HG02938 (cell line): ENCODE measurements at regions not wholly inside any gene's neighbourhood (a gene's known extent, or its start where the extent isn't known, plus 50 kb on each side); places are given as distances from the start of the nearest gene placed in this dataset.

Source experiments
- ATAC-seq: cut with Tn5 transposase; IDR thresholded peaks from one replicate; pipeline ENCODE4 v1.9.1; 2021; ENCODE audit warnings: mild to moderate bottlenecking, moderate library complexity; ENCODE audit not compliant: unreplicated experiment

DNA sequence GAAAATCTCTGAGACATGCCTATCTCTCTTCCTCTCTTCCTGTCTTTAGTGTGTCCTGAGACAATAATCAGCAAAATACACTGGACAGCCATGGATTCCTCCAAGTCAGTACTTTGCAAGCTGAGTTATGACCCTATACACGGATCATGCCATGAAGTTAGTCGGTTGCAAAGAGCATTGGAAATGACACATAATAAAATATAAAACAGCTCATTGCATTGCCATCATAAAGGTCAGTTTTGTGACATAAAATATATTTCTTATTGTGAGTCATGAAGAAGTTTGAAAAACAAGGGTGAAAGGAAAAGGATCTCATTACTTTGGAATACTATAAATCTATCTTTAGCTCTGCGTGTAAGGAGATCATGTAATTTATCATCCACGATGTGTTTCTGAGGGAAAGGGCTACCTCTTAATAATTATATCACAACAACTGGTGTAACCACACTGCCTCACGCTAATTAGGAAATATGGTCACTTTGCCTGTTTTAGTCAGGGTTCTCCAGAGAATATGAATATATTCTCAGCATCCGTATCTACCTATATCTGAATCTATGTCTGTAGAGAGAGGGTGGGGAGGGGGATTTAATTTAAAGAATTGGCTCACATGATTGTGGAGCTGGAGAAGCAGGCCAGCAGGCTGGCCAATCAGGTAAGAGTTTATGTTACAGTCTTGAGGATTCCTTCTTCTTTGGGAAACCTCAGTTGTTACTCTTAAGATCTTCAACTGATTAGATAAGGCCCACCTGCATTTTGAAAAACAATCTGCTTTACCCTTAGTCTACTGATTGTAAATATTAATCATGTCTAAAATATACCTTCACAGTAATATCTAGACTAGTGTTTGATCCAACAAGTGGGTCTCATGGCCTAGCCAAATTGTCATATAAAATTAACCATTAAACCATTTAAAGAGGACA is 198.8 kb downstream of the FAT3 start:
- no peak for ATAC-seq

DNA sequence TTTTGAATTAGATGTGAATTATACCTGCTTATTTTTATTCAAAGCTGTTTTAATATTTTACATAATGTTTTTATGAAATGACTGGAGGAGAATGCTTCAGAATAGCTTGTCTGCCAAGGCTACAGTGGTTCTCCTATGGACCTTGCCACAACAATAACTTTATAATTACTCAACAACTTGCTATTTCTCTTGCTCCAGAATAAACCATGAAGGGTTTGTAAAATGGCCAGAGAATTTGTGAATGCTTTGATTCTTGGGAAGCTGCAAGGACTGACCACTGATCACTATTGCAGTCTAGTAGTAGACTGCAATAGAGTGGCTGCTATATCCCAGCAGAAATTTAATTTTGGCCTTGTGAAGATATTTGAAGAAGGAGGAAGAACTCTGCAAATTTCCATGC is 199.7 kb downstream of the FAT3 start:
- ATAC-seq = no peak

DNA sequence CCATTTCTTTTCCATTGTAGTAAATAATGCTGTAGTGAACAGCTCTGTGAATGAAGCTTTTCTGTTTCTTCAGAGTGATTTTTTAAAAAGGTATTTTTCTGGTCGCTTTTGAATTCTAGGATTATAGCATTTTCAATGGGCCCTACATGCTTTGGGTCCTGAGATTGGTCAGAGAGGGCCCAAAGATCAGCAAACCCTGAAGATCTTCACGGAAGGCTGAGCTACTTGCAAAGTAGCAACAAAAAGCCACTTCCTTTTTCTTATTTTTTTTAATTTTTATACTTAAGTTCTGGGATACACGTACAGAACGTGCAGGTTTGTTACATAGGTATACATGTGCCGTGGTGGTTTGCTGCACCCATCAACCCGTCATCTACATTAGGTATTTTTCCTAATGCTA is 200.5 kb downstream of the FAT3 start:
- ATAC-seq = no peak

DNA sequence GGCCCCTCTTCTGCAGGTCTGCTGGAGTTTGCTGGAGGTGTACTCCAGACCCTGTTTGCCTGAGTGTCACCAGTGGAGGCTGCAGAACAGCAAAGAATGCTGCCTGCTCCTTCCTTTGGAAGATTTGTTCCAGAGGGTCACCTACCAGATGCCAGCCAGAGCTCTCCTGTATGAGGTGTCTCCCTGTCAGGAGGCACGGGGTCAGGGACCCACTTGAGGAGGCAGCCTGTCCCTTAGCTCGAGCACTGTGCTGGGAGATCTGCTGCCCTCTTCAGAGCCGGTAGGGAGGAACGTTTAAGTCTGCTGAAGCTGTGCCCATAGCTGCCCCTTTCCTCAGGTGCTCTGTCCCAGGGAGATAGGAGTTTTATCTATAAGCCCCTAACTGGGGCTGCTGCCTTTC is 207.9 kb downstream of the FAT3 start:
- no peak for ATAC-seq

DNA sequence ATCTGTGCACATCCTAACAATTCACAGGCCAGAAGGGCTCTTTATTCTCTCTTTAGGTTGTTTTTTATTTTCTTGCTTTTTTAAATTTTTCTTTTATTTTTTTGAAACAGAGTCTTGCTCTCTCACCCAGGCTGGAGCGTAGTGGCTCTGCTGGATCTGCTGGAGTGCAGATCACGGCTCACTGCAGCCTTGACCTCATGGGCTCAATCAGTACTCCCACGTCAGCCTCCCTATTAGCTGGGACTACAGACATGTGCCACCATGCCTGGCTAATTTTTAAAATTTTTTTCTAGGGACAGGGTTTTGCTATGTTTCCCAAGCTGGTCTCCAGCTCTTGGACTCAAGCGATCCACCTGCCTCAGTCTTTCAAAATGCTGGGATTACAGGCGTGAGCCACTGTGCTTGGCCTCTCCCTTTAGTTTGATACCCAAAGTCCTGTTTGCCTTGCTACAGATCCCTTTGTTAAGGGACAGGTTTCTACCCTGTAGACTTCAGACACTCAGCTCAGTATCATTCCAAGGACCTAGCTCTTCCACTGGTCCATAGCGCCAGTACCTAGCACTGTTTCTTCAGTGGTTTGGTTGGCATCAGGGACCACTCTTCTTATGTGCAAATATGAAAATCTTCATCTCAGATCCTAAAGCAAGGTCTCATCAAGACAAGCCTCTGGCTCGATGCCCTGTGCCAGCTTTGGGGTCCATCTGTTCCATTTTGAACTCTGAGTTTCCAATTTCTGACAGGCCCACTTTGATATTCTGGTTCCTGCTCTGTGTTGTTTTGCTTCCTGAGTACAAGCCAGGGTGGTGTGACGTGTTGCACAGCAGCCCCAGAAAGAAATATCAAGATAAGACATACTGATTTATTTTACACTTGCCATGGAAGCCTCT is 211.7 kb downstream of the FAT3 start:
- ATAC-seq = no peak

DNA sequence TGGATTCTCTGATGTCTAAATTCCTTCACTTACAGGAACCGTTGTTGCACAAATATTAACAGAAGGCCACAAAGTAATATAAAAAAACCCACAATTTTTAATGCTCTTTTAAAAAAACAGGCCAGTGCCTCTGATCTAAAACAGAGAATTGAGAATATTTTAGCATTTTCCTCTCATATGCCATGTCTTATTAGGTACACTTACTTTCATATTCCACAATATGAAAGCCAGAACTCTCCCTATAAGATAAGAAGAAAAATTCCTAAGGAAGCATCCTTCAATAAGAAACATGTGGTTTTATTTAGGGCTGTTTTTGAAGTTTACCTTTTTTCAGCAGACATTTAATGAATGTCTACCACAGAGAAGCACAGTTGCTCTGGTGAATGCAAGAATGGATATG is 214.5 kb downstream of the FAT3 start:
- ATAC-seq = no peak

DNA sequence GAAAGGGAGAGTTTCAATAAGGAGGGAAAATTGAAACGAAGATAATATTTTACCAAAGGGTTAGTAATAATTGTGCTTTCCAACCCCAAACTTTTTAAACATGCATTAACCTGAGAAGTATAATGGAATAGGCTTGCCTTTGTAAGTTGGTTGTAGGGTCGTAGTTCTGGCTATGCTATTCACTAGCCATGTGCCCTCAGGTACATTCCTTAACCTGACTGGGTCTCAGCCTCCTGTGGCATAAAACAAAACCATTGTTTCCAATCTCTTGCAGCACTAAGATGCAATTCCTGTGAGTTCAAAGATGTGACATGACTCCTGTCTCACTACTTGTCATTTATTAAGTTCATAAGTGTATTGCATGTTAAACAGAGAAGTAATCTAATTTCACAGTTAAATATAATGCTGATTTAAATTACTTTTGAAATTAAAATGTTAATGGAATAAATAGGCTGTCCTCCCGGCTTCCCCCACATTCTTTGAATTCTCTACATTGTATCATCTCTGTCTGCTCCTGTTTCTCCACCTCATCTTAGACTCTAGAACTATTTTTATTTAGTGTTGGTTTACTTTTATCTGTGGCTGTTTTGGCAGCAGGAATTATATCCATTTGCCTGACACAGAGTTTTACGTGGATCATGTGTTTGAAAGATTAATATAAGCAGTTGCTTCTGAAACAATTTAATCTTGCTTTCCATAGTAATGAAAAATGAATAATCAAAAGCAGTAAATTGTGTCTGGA is 216.3 kb downstream of the FAT3 start:
- ATAC-seq = no peak

DNA sequence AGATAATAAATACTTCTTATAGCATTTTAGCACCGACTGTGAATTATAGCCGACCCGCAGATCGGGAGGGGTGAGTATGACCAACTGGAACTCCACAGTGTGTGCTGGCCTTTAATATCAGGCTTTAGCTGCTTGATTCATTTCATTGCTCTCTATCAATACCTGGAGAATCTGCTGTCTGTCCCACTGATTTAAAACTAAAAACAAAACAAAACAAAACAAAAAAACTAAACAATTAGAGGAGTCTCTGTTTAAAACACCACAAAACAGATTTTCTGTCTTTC is 216.8 kb downstream of the FAT3 start:
- ATAC-seq = no peak

DNA sequence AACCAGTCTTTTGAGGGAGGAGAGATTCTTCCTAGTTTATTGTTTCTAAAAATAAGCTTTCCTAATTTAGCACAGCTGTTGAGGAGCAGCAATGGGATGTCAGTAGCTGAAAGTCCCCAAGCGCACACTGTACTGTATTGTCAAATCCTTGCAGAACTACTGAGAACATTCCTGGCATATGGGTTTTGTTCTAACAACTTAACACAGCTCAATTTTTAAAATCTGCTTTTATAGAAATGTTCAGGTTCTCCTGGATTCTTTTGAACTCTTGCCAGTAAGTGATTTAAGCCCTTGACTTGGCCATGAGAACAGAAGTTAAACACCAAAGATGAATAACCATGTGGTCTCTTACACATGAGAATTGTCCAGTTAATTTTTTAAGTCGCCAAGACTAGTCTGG is 218.6 kb downstream of the FAT3 start:
- no peak for ATAC-seq

DNA sequence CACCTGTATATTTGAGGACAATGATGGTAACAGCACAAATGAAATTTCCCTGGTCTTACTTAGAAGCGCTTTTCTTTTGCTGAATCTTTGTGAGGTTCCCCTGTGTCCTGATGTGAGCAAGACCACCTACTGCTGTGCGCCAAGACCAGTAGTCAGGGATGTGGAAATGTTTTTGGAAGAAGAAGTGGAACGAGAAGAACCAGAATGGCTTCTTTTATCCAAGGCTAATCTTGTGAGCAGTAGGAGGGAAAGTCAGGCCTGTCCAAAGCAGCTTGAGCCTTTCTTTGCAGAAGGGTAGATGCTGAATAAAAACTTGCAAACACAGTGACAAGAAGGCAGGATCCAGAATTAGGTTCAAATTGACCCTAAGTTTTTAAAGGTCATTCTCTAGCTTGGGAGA is 223.0 kb downstream of the FAT3 start:
- ATAC-seq = no peak

DNA sequence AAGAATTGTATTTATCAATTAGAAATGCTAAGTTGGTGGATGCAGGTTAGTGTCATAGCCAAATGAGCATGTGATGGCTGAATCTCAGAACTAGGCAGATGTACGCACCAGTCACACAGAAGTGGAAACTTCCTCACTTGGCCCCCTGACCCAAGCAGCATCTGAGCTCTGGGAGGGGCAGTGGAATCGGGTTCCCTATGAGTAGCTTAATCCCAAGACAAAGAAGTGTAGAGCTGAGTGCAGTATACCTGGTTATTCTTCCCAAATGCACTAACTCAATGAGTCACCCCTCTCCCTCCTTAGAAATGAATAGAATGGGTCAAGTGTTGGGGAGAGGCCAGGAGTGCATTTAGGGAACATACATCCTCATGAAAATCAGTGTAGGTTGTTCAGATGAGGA is 224.6 kb downstream of the FAT3 start:
- no peak for ATAC-seq

DNA sequence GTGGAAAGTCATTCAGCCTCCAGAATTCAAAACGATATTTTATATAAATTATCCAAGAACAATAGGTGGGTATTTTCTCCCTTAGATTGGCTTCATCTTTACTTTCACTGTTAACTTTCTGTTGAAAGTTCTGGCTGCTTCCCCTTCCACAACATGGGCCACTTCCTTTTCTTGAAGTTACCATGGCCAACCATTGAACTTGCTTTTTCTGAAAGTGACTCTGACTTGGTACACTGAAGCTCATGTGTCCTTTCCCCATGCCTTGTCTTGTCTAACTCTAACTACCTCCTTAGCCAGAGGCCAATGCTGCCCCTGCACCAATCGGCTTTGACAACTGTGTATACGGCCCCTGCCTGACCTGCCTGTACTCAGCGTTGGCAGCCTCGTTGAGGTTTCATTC is 225.2 kb downstream of the FAT3 start:
- no peak for ATAC-seq

DNA sequence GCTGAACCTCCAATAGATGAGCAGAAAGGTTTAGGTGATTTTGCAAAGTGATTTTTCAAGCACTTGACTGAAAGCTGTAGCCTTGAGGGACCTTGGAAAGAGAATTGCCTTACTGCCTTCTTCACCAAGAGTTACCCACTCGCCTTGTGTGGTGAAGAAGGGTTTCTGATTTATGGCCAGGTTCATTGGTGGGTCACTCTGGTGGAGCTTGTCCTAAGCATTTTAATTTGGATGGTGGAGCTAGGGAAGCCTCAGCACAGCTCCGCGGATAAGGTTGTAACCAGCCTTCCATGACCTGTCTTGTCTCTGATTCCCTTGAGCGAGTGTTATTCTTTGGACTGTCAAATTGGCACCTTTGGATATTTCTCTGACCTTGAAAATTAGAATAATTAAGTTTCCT is 226.4 kb downstream of the FAT3 start:
- ATAC-seq = no peak

DNA sequence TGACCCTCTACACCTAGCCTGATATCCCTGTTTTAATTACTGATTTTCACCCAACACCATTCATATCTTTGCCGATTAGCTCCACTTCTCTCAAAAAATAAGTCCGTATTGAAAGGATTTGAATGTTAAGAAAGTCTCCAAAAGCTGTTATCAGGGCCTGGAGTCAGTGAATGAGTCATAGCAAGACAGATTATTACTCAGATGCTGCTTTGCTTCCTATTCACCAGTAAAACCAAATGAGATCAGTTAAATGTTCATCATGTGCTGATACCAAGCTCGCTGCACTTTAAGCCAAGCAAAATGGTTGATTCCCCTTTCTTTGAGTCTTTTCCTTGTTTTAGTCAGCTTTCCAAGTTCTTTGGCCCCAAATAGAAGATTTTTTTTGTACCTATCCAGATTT is 228.4 kb downstream of the FAT3 start:
- no peak for ATAC-seq

DNA sequence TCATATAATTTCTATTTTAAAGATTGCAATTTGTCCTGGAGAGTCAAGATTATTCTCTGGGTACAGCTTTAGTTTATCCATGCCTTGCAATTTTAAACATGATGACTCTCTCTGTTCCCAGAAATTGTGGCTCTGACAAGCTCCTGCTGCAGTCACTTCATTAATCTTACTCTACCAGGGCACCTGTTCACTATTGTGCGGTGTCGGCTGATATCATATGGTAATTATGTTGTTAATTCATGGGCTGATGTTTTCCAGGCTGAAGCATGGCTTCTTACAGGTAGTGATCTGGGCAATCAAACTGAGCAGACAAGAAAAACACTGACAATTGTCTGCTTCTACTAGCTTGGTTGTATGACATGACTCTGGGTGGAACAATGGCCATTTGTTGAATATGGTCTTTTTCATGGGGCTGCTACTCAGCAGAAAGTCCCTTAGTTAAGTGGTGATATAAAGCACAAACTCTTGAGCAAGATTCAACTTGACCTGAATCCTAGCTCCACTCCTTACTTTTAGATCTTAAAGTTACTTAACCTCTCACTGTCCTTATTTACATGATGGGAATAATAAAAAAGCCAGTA is 230.7 kb downstream of the FAT3 start:
- ATAC-seq = no peak

DNA sequence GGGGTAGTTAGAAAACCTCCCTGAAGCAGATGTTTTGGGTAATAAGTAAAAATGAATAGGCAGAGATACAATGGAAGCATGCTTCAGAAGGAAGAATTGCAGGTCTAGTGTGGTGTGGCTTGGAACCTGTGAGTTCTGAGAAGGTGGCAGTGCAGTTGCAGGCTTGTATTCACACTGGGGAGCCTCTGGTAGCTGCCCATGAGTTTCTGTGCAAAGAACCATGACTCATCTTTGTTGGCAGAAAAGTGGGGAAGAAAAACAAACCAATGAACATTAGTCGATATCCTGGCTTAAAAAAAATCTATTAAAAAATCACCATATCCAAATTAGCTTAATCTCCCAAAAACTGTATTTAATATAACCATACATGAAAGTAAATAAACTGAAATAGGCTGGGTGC is 232.6 kb downstream of the FAT3 start:
- ATAC-seq = no peak

DNA sequence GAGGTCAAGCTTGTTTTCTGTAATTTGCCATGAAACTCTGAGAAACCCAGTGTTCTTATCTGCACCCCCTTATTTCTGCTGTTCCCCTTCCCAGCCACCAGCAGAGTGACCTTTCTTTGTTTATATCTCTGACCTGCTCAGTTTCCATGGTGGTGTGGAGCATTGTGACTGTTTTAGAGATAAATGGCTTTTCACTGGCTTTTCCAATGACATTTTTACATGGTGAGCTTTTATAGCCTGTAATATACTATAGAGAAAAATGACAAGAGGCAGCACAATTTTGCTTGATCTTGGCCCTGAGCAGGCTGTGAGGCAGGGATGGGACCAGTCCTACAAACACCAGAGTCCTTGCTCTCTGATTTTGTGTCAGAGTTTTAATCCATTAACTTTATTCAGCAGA is 233.9 kb downstream of the FAT3 start:
- no peak for ATAC-seq

DNA sequence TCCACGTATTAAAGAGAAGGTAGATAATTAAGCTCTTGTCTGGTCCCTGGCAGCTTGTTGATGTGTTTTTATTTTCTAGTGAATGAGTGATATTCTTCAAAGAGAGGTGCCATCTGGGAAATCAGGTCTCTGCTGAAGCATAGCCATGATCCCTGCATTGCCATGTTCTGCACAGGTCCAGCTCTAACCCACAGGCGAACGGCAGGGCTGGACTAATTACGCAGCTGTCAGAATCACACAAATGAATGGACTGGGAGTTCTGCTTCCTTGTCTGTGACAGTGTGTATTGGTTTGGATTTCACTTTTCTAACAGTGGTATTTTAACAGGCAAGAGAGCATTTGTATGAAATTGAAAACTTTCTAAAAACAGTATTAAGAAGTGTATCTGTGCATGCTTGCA is 235.6 kb downstream of the FAT3 start:
- ATAC-seq = no peak

DNA sequence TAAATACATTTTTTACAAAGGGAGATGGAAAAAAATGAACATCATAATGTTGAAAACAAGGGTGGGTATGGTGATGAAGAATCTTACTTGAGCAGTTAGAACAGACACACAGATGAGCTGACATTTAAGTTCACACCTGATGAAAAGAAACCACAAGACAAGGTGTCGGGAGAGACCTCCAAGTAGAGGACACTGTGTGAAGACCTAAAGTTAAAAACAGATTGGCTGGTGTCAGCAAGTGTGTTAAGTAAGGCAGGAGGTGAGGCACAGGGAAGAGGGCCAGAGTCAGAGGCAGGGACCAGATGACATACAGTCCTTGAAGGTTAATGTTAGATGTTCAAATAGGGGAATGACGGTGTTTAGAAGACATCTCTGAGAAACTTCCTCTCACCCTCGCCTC is 236.8 kb downstream of the FAT3 start:
- ATAC-seq = no peak

DNA sequence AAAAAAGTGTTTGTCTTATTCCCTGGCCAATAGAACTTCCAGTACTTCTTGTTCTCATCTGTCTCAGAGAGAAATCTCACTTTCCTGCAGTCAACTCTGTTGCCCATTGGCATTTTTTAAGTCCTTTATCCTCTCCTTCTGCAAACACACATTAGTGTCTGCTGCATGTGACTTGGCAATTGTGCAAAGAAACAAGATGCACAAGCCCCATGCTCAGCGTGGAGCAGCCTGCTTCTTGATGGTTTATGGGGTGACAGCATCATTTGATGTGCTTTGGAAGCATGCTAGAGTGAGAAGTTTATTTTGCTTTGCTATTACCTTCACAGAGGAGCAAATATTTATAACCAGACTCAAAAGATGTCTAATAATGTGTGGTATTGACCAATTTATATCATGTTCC is 238.2 kb downstream of the FAT3 start:
- ATAC-seq = no peak

DNA sequence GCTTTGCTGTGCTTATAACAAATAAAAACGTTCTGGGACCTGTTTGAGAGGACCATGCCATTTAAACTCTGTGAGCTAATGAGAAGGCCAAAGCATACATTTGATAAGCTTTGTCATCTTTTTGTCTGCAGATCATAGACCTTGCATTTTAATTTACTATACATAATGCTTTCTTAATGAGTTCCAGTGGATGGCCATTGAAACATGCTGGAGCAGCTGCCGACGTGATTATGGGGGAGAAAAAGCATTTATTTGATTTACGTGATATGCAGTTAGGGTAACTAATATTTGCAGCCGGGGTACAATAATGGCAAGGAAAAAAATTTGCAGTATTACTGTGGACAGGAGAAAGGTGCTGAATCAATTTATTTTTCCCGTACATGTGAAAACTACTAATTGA is 240.2 kb downstream of the FAT3 start:
- no peak for ATAC-seq
